ENCODE measurements at regions not wholly inside any gene's neighbourhood (a gene's known extent, or its start where the extent isn't known, plus 50 kb on each side); places are given as distances from the start of the nearest gene placed in this dataset.
"Not testable (repeated sequence)": the region's sequence is repeated elsewhere in the genome, so short reads cannot be mapped to it uniquely, and the experiment has no call there.

DNA sequence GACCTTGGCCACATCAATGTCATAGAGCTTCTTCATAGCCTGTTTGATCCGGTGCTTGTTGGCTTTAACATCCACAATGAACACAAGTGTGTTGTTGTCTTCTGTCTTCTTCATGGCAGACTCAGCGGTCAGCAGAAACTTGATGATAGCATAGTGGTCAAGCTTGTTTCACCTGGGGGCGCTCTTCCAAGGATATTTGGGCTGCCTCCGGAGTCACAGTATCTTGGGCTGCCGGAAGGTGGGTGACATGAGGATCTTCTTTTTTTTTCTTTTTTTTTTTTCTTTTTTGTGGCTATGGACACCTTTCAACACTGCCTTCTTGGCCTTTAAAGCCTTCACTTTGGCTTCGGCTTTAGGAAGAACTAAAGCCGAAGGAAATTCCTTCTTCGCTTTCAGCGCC, 244.6 kb downstream of the GJA1 start:
- DNase-seq (ENCODE audit: low spot score) = no peak
- no peak for TF ChIP-seq CTCF (IDR thresholded peaks at IDR 0.05)
- Histone ChIP-seq H3K27ac (no peak overlapping the region), H3K4me3 (no peak overlapping the region)

DNA sequence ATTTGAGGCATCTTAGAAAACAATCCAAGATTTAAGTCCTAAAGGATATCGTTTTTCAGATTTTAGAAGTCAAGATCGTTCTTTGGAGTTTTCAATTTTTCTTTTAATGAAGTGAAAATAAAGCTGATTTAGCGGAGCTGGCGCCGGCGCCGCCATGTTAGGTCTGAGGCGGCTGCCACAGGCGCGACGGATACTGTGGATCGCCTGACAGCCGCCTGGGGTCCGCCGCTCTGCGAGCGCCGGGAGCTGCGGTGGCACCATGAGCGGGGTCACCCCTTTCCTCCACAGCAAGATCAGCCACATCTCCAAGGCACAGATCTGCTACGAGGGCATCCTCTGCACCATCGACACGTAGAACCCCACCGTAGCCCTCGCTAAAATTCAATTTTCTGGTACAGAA, 247.2 kb downstream of the GJA1 start:
- no peak for TF ChIP-seq CTCF (IDR thresholded peaks at IDR 0.05)

GRCh38 chr6:121685806-121686205, 250.4 kb downstream of the GJA1 start:
- not testable (repeated sequence) for H3K27ac ChIP-seq; H3K4me3 ChIP-seq; DNase-seq (ENCODE audit: low spot score)

More for the DNA sequence above, 247.2 kb downstream of the GJA1 start:
- Histone ChIP-seq H3K27ac (no peak overlapping the region), H3K4me3 (no peak overlapping the region)
- DNase-seq (ENCODE audit: low spot score) = no peak

- TF ChIP-seq CTCF (IDR thresholded peaks at IDR 0.05) = no peak
- Histone ChIP-seq H3K27ac (no peak overlapping the region), H3K4me3 (no peak overlapping the region)
- no peak for DNase-seq (ENCODE audit: low spot score)
These were observed 251.2 kb downstream of the GJA1 start for GRCh38 chr6:121686611-121687023.

GRCh38 chr6:121688974-121689373, 253.5 kb downstream of the GJA1 start:
- Histone ChIP-seq H3K4me3 (no peak overlapping the region), H3K27ac (no peak overlapping the region)
- TF ChIP-seq CTCF (IDR thresholded peaks at IDR 0.05) = no peak
- no peak for DNase-seq (ENCODE audit: low spot score)

GRCh38 chr6:121691126-121691551, 255.7 kb downstream of the GJA1 start:
- DNase-seq (ENCODE audit: low spot score) = no peak
- H3K27ac ChIP-seq = no peak overlapping the region
- H3K4me3 ChIP-seq = no peak overlapping the region
- no peak for TF ChIP-seq CTCF (IDR thresholded peaks at IDR 0.05)

- Histone ChIP-seq H3K27ac (no peak overlapping the region), H3K4me3 (no peak overlapping the region)
- no peak for DNase-seq (ENCODE audit: low spot score)
- TF ChIP-seq CTCF (IDR thresholded peaks at IDR 0.05) = no peak
These were observed 258.9 kb downstream of the GJA1 start for GRCh38 chr6:121694389-121694788.

DNA sequence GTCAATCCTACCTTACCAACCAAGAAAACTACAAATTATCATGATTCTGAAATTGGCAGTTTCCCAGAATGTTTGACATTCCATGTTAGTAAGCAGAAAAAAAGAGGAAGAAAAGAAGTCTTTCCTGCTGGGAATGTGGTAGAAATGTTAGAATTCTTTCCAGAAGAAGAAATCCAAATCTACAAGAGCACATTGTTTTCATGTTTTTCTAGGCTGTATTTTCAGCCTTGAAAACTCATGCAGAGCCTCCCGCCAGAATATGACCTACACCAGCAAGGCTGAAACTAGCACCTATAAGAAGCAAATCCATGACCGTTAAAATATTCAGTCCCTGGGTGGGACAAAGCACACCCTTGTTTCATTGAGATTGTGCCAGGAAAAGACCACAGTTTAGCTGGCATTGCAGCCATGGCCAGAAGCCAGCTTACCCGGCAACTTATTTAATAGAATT, 259.4 kb downstream of the GJA1 start:
- Histone ChIP-seq H3K4me3 (no peak overlapping the region), H3K27ac (peak overlapping the region in 1 of 2 donors; percentile 55)
- TF ChIP-seq CTCF (IDR thresholded peaks at IDR 0.05) = no peak
- DNase-seq (ENCODE audit: low spot score) = no peak
